Mesendoderm (in vitro differentiated cells): ENCODE measurements at regions not wholly inside any gene's neighbourhood (a gene's known extent, or its start where the extent isn't known, plus 50 kb on each side); places are given as distances from the start of the nearest gene placed in this dataset.

Source experiments
- DNase-seq: peaks from one replicate; pipeline ENCODE4 v3.0.0; 2013
- H2AK5ac ChIP-seq: 2 replicates; pipeline ENCODE4 v1.6.1; 2013; ENCODE audit warnings: low read length, inconsistent platforms
- H2BK120ac ChIP-seq: 2 replicates; pipeline ENCODE4 v1.6.1; 2013; ENCODE audit warnings: low read depth, mild to moderate bottlenecking, low read length, moderate library complexity, mixed read lengths
- H2BK15ac ChIP-seq: replicated peaks from 2 replicates; pipeline ENCODE4 v1.6.1; 2013; ENCODE audit warnings: low read depth, mild to moderate bottlenecking, moderate library complexity
- H2BK5ac ChIP-seq: 2 replicates; pipeline ENCODE4 v1.6.1; 2013; ENCODE audit warnings: low read length, inconsistent platforms
- H3K18ac ChIP-seq: 2 replicates; pipeline ENCODE4 v1.6.1; 2013; ENCODE audit warnings: mild to moderate bottlenecking, low read length, mixed read lengths
- H3K23ac ChIP-seq: one replicate; pipeline ENCODE4 v1.6.1; 2013; ENCODE audit warnings: low read length
- H3K27ac ChIP-seq: 2 replicates; pipeline ENCODE4 v1.5.1; 2013; ENCODE audit warnings: low read depth, mild to moderate bottlenecking, inconsistent platforms, low read length, moderate library complexity
- H3K27me3 ChIP-seq: 2 replicates; pipeline ENCODE4 v1.6.1; 2013; ENCODE audit warnings: low read length, control low read depth, mild to moderate bottlenecking, inconsistent platforms; ENCODE audit not compliant: insufficient read depth, poor library complexity
- H3K36me3 ChIP-seq: 2 replicates; pipeline ENCODE4 v1.6.1; 2013; ENCODE audit warnings: low read length, inconsistent platforms; ENCODE audit not compliant: control insufficient read depth, insufficient read depth
- H3K4ac ChIP-seq: one replicate; pipeline ENCODE4 v1.6.1; 2013; ENCODE audit warnings: low read depth, mild to moderate bottlenecking, low read length, moderate library complexity
- H3K4me1 ChIP-seq: 2 replicates; pipeline ENCODE4 v1.6.1; 2013; ENCODE audit warnings: low read depth, low read length, inconsistent platforms; ENCODE audit not compliant: control insufficient read depth
- H3K4me2 ChIP-seq: 2 replicates; pipeline ENCODE4 v1.6.1; 2013; ENCODE audit warnings: low read length
- H3K4me3 ChIP-seq: 2 replicates; pipeline ENCODE4 v1.5.1; 2013; ENCODE audit warnings: mild to moderate bottlenecking, low read length
- H3K56ac ChIP-seq: one replicate; pipeline ENCODE4 v1.6.1; 2013; ENCODE audit warnings: low read length
- H3K79me1 ChIP-seq: 2 replicates; pipeline ENCODE4 v1.6.1; 2013; ENCODE audit warnings: low read length, inconsistent platforms
- H3K79me2 ChIP-seq: 2 replicates; pipeline ENCODE4 v1.6.1; 2013; ENCODE audit warnings: mild to moderate bottlenecking, low read length; ENCODE audit not compliant: control insufficient read depth, insufficient read depth
- H3K9ac ChIP-seq: 2 replicates; pipeline ENCODE4 v1.6.1; 2013; ENCODE audit warnings: low read length, inconsistent platforms
- H4K5ac ChIP-seq: one replicate; pipeline ENCODE4 v1.6.1; 2013; ENCODE audit warnings: low read length
- H4K8ac ChIP-seq: one replicate; pipeline ENCODE4 v1.6.1; 2013; ENCODE audit warnings: low read depth, mild to moderate bottlenecking, control low read depth, low read length, moderate library complexity
- WGBS: extraction: QIAGEN DNeasy Blood & Tissue Kit; methylation state at CpG from one replicate; pipeline ENCODE4 v1.1.7; 2013; ENCODE audit warnings: low lambda C conversion rate, missing lambda C conversion rate; ENCODE audit not compliant: insufficient coverage; ENCODE audit errors: extremely low coverage; 5-methylcytosine and 5-hydroxymethylcytosine counted together

GRCh38 chr12:58263816-58264215, 322.4 kb downstream of the ATP23 start:
- H3K4ac ChIP-seq: no peak overlapping the region
- H2AK5ac ChIP-seq: no peak overlapping the region
- H3K36me3 ChIP-seq: no peaks in the 10 kb centered on the region
- H4K8ac ChIP-seq: no peak overlapping the region
- no peak overlapping the region for H2BK5ac ChIP-seq
- H2BK120ac ChIP-seq: no peak overlapping the region
- WGBS: no CpG with 5 or more reads among the region's 1 CpG
- no peak for DNase-seq
- H3K79me2 ChIP-seq: no peaks in the 10 kb centered on the region
- H2BK15ac ChIP-seq: no peak overlapping the region
- no peaks in the 10 kb centered on the region for H3K27me3 ChIP-seq
- no peak overlapping the region for H3K27ac ChIP-seq
- H3K4me2 ChIP-seq: no peak overlapping the region
- no peak overlapping the region for H4K5ac ChIP-seq
- no peak overlapping the region for H3K56ac ChIP-seq
- H3K4me3 ChIP-seq: no peak overlapping the region
- H3K9ac ChIP-seq: no peak overlapping the region
- H3K23ac ChIP-seq: no peak overlapping the region
- no peak overlapping the region for H3K18ac ChIP-seq
- H3K79me1 ChIP-seq: no peaks in the 10 kb centered on the region
- H3K4me1 ChIP-seq: no peaks in the 10 kb centered on the region

- Histone ChIP-seq H4K5ac (no peak overlapping the region), H2BK5ac (no peak overlapping the region), H3K27me3 (no peaks in the 10 kb centered on the region), H3K56ac (no peak overlapping the region), H3K9ac (no peak overlapping the region), H3K4me1 (no peaks in the 10 kb centered on the region), H3K4ac (no peak overlapping the region), H3K27ac (no peak overlapping the region), H3K79me1 (no peaks in the 10 kb centered on the region), H2AK5ac (no peak overlapping the region), H3K23ac (no peak overlapping the region), H2BK120ac (no peak overlapping the region), H4K8ac (no peak overlapping the region), H3K18ac (no peak overlapping the region), H3K79me2 (no peaks in the 10 kb centered on the region), H2BK15ac (no peak overlapping the region), H3K36me3 (no peaks in the 10 kb centered on the region), H3K4me2 (no peak overlapping the region), H3K4me3 (no peak overlapping the region)
- no peak for DNase-seq
These were observed 326.7 kb downstream of the ATP23 start for GRCh38 chr12:58268069-58268468.

- Histone ChIP-seq H3K56ac (no peak overlapping the region), H2AK5ac (no peak overlapping the region), H2BK5ac (no peak overlapping the region), H2BK15ac (no peak overlapping the region), H3K27me3 (no peaks in the 10 kb centered on the region), H3K23ac (no peak overlapping the region), H3K4me3 (no peak overlapping the region), H3K4ac (no peak overlapping the region), H4K8ac (no peak overlapping the region), H3K18ac (no peak overlapping the region), H3K79me2 (no peaks in the 10 kb centered on the region), H2BK120ac (no peak overlapping the region), H3K9ac (no peak overlapping the region), H3K4me1 (no peaks in the 10 kb centered on the region), H3K36me3 (no peaks in the 10 kb centered on the region), H3K79me1 (no peaks in the 10 kb centered on the region), H3K4me2 (no peak overlapping the region), H4K5ac (no peak overlapping the region), H3K27ac (no peak overlapping the region)
- DNase-seq: no peak
- WGBS: no CpG with 5 or more reads among the region's 2 CpGs
These were observed 328.1 kb downstream of the ATP23 start for GRCh38 chr12:58269476-58269875.

- Histone ChIP-seq H3K9ac (no peak overlapping the region), H3K27ac (no peak overlapping the region), H3K27me3 (no peaks in the 10 kb centered on the region), H3K56ac (no peak overlapping the region), H3K4me2 (no peak overlapping the region), H3K79me1 (no peaks in the 10 kb centered on the region), H3K4me1 (no peaks in the 10 kb centered on the region), H3K36me3 (no peaks in the 10 kb centered on the region), H4K8ac (no peak overlapping the region), H3K4ac (no peak overlapping the region), H3K23ac (no peak overlapping the region), H2AK5ac (no peak overlapping the region), H3K4me3 (no peak overlapping the region), H2BK5ac (no peak overlapping the region), H2BK120ac (no peak overlapping the region), H4K5ac (no peak overlapping the region), H3K79me2 (no peaks in the 10 kb centered on the region), H3K18ac (no peak overlapping the region), H2BK15ac (no peak overlapping the region)
- WGBS: no CpG with 5 or more reads among the region's 6 CpGs
- DNase-seq: no peak
These were observed 329.8 kb downstream of the ATP23 start for GRCh38 chr12:58270966-58271705.

- Histone ChIP-seq H3K79me1 (no peaks in the 10 kb centered on the region), H3K4me2 (no peak overlapping the region), H3K4me1 (no peaks in the 10 kb centered on the region), H3K23ac (no peak overlapping the region), H2AK5ac (no peak overlapping the region), H3K27ac (no peak overlapping the region), H3K56ac (no peak overlapping the region), H3K4me3 (no peak overlapping the region), H3K79me2 (no peaks in the 10 kb centered on the region), H3K9ac (no peak overlapping the region), H2BK120ac (no peak overlapping the region), H3K4ac (no peak overlapping the region), H4K8ac (no peak overlapping the region), H4K5ac (no peak overlapping the region), H2BK15ac (no peak overlapping the region), H3K18ac (no peak overlapping the region), H2BK5ac (no peak overlapping the region), H3K36me3 (no peaks in the 10 kb centered on the region), H3K27me3 (no peaks in the 10 kb centered on the region)
- no peak for DNase-seq
- WGBS: no CpG with 5 or more reads among the region's 3 CpGs
These were observed 331.1 kb downstream of the ATP23 start for GRCh38 chr12:58272461-58272860.

- no peak overlapping the region for H3K18ac ChIP-seq
- H3K4me3 ChIP-seq: no peak overlapping the region
- H2BK5ac ChIP-seq: no peak overlapping the region
- H3K4ac ChIP-seq: no peak overlapping the region
- no peak overlapping the region for H2BK120ac ChIP-seq
- H3K4me2 ChIP-seq: no peak overlapping the region
- H4K8ac ChIP-seq: no peak overlapping the region
- H4K5ac ChIP-seq: no peak overlapping the region
- no peak overlapping the region for H3K56ac ChIP-seq
- DNase-seq: peak; percentile 22
- H3K27me3 ChIP-seq: no peaks in the 10 kb centered on the region
- no peaks in the 10 kb centered on the region for H3K36me3 ChIP-seq
- no peak overlapping the region for H3K23ac ChIP-seq
- WGBS: no CpG with 5 or more reads among the region's 1 CpG
- no peaks in the 10 kb centered on the region for H3K4me1 ChIP-seq
- H3K79me2 ChIP-seq: no peaks in the 10 kb centered on the region
- H3K9ac ChIP-seq: no peak overlapping the region
- H2AK5ac ChIP-seq: no peak overlapping the region
- H2BK15ac ChIP-seq: no peak overlapping the region
- no peaks in the 10 kb centered on the region for H3K79me1 ChIP-seq
- H3K27ac ChIP-seq: no peak overlapping the region
These were observed 335.9 kb downstream of the ATP23 start for GRCh38 chr12:58277231-58277630.
